Choroid plexus epithelial cell (primary cell): ENCODE measurements at regions not wholly inside any gene's neighbourhood (a gene's known extent, or its start where the extent isn't known, plus 50 kb on each side); places are given as distances from the start of the nearest gene placed in this dataset.

ENCODE experiments used
- DNase-seq: peaks from one replicate; pipeline ENCODE4 v3.0.0-alpha.2; 2010; ENCODE audit warnings: low read depth
- H3K4me3 ChIP-seq: 2 replicates; pipeline ENCODE4 v1.5.1; 2011; ENCODE audit warnings: low read depth, mild to moderate bottlenecking, control low read depth, low read length, moderate library complexity
- TF ChIP-seq, protein P1 (sequence below): conservative IDR thresholded peaks from 2 replicates; pipeline ENCODE4 v1.5.1; 2011; ENCODE audit warnings: low read depth, mild to moderate bottlenecking, control low read depth, inconsistent platforms, low read length, moderate library complexity

DNA sequence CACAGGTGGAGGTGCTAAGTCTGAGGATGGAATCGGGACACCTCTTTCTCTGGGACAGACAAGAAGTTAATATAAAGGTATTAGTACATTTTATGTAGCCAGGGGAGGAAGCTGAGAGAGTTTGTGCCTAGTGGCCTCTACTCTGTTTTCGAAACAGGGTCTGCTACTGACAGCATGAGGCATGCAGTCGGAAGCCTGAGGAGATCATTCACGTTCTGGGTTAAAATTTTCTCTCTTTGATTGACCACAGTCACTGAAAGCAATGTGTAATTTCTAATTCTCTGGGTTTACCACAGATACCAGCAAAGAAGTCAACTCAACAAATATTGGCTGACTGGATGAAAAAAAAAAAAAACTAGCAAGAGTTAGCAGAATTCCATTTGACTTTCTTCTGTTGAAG is 53.3 kb upstream of the KCTD7 start:
- no peak overlapping the region for H3K4me3 ChIP-seq
- TF ChIP-seq, protein P1, sequence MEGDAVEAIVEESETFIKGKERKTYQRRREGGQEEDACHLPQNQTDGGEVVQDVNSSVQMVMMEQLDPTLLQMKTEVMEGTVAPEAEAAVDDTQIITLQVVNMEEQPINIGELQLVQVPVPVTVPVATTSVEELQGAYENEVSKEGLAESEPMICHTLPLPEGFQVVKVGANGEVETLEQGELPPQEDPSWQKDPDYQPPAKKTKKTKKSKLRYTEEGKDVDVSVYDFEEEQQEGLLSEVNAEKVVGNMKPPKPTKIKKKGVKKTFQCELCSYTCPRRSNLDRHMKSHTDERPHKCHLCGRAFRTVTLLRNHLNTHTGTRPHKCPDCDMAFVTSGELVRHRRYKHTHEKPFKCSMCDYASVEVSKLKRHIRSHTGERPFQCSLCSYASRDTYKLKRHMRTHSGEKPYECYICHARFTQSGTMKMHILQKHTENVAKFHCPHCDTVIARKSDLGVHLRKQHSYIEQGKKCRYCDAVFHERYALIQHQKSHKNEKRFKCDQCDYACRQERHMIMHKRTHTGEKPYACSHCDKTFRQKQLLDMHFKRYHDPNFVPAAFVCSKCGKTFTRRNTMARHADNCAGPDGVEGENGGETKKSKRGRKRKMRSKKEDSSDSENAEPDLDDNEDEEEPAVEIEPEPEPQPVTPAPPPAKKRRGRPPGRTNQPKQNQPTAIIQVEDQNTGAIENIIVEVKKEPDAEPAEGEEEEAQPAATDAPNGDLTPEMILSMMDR, result no peak
- no peak for DNase-seq

- TF ChIP-seq, protein P1, result no peak
- H3K4me3 ChIP-seq, result no peak overlapping the region
- DNase-seq, result no peak
These were observed 52.0 kb upstream of the KCTD7 start for GRCh38 chr7:66576646-66577045.
